HUES64 (cell line): ENCODE measurements at regions not wholly inside any gene's neighbourhood (a gene's known extent, or its start where the extent isn't known, plus 50 kb on each side); places are given as distances from the start of the nearest gene placed in this dataset.
"Not testable (repeated sequence)": the region's sequence is repeated elsewhere in the genome, so short reads cannot be mapped to it uniquely, and the experiment has no call there.

Experiments
- H3K27ac ChIP-seq: 2 replicates; pipeline ENCODE4 v1.7.0; 2013; ENCODE audit warnings: low read depth, low read length, inconsistent platforms
- H3K27me3 ChIP-seq: 2 replicates; pipeline ENCODE4 v1.6.1; 2013; ENCODE audit warnings: mild to moderate bottlenecking, low read length; ENCODE audit not compliant: insufficient read depth
- H3K36me3 ChIP-seq: 2 replicates; pipeline ENCODE4 v1.6.1; 2013; ENCODE audit warnings: mild to moderate bottlenecking, low read length; ENCODE audit not compliant: insufficient read depth
- H3K4me1 ChIP-seq: 2 replicates; pipeline ENCODE4 v1.6.1; 2013; ENCODE audit warnings: mild to moderate bottlenecking, low read length, moderate library complexity; ENCODE audit not compliant: insufficient read depth
- H3K4me3 ChIP-seq: 2 replicates; pipeline ENCODE4 v1.5.1; 2013; ENCODE audit warnings: mild to moderate bottlenecking, low read length, moderate library complexity
- H3K9ac ChIP-seq: 2 replicates; pipeline ENCODE4 v1.6.1; 2013; ENCODE audit warnings: mild to moderate bottlenecking, low read depth, low read length
- H3K9me3 ChIP-seq: 2 replicates; pipeline ENCODE4 v1.6.1; 2013; ENCODE audit warnings: low read depth, low read length; ENCODE audit not compliant: insufficient read depth
- WGBS: fragments of 150-250, 120-280 bp; methylation state at CpG from one replicate; pipeline ENCODE4 v1.1.7; 2013; ENCODE audit warnings: missing lambda C conversion rate; 5-methylcytosine and 5-hydroxymethylcytosine counted together

DNA sequence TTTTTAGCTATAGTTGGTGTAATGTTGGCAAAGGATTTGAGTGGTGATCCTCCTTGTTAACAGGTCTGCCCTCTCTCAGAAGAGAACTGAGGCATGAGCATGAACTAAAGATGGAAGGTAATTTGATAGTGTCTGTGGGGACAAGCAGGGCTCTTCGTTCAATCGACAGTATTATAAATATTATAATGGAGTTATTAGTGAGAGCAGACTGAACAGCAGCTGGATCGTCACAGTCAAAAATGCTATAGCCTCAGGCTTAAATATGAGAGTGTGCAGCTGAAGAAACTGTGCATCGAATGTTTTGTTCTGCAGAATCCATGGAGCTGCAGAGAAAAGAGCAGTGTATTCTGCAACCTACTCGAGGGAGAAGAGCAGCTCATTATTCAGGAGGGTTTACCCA lies 757.3 kb downstream of the DNAH5 start:
- H3K9ac ChIP-seq: no peak overlapping the region
- H3K27me3 ChIP-seq: no peaks in the 10 kb centered on the region
- H3K4me1 ChIP-seq: peaks cover 3% of the 10 kb centered on the region; the same call in 1 of the 2 replicates
- no peaks in the 10 kb centered on the region for H3K9me3 ChIP-seq
- no peaks in the 10 kb centered on the region for H3K36me3 ChIP-seq
- no peak overlapping the region for H3K4me3 ChIP-seq
- 94% methylated on average over 5 of the region's 5 CpGs for WGBS
- H3K27ac ChIP-seq: no peak overlapping the region

DNA sequence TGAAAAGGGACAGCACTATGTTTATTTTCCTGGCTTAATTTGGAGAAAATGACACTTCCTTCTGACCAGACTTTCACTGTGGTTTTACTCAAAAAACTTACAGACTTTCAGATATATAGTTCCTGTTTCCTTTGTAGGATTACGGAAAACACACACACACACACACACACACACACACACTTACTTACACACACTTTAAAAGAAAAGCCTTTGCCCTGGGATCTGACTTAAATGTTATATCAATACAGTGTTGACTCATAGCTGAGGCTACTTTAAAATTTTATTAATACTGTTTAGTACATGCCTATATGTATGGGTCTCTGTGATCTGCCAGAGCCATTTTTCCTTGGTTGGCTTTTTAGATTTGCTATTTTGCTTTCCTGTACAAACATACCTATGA lies 758.3 kb downstream of the DNAH5 start:
- no peaks in the 10 kb centered on the region for H3K9me3 ChIP-seq
- H3K4me1 ChIP-seq: peaks cover 3% of the 10 kb centered on the region; the same call in 1 of the 2 replicates
- no peak overlapping the region for H3K27ac ChIP-seq
- 100% methylated on average over 1 of the region's 1 CpG for WGBS
- no peak overlapping the region for H3K9ac ChIP-seq
- H3K27me3 ChIP-seq: no peaks in the 10 kb centered on the region
- no peak overlapping the region for H3K4me3 ChIP-seq
- no peaks in the 10 kb centered on the region for H3K36me3 ChIP-seq

DNA sequence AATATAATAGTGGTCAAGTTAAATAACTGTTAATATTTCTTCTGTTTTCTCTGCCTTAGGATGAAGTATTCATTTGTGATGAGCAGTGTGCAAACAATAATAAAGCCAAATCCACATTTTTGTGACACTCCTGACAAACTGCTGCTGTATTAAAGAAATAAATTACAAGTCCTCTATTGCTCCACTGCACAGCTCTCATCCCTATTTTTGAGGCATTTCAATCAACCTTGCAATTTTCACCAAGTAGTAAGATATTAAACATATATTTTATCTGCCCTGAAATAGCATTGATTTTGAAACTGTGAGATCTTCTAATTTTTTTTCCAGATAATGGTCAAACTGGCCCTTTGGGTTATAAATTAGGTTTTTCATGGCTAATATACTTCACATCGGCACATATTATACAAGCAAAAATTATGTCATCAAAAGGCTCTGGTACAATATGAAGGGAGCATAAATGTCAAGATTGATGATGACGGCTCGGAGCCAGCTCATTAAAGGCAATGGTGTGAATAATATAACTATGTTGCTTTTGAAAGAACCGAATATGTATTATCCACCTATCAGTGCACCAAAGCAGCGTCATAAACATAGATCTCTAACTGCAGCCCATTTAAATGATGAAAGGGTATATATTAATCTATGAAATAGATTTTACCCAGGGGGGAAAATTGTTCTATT lies 764.9 kb downstream of the DNAH5 start:
- Histone ChIP-seq H3K36me3 (no peaks in the 10 kb centered on the region), H3K27me3 (no peaks in the 10 kb centered on the region), H3K9ac (no peak overlapping the region), H3K4me1 (no peaks in the 10 kb centered on the region), H3K27ac (no peak overlapping the region), H3K9me3 (no peaks in the 10 kb centered on the region), H3K4me3 (no peak overlapping the region)
- 97% methylated on average over 2 of the region's 5 CpGs for WGBS

DNA sequence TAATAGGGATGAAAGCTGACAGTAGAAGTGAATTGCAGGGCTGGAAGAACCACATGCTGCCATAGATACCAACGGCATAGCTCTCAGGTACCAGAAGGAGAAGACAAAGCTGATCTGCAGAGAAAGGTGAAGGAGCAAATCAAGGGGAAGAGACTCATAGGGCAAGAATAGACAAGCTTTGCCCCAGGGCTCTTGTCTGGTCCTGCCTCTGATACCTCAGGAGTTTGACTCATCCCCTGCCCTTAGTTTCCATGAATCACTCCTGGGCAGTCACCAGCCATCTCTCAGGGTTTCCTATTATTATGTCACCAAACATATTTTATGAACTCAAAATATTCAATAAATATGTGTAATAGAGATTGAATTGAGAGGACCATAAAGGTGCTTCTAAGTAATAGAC lies 800.9 kb downstream of the DNAH5 start:
- no peak overlapping the region for H3K4me3 ChIP-seq
- H3K36me3 ChIP-seq: no peaks in the 10 kb centered on the region
- H3K27me3 ChIP-seq: no peaks in the 10 kb centered on the region
- WGBS: 95% methylated on average over 1 of the region's 1 CpG
- H3K9ac ChIP-seq: no peak overlapping the region
- H3K4me1 ChIP-seq: no peaks in the 10 kb centered on the region
- no peak overlapping the region for H3K27ac ChIP-seq
- no peaks in the 10 kb centered on the region for H3K9me3 ChIP-seq

DNA sequence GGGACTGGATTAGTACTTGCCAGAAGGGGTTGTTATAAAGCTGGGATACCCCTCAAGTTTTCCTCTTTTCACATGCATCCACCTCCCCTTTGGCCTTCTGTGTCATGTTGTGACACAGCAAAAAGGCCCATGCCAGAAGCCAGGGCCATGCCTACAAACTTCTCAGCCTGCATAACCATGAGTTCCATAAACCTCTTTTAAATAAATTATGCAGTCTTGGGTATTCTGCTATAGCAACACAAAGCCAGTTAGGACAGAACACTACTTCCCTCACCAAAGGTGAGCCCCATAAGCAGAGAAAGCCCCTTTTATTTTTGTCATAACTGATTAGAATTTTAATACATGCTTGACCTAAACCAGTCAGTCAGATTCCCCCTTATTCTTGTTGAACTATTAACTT lies 801.3 kb downstream of the DNAH5 start:
- H3K4me3 ChIP-seq: no peak overlapping the region
- H3K9me3 ChIP-seq: no peaks in the 10 kb centered on the region
- H3K27ac ChIP-seq: no peak overlapping the region
- H3K27me3 ChIP-seq: no peaks in the 10 kb centered on the region
- H3K4me1 ChIP-seq: no peaks in the 10 kb centered on the region
- H3K9ac ChIP-seq: no peak overlapping the region
- no peaks in the 10 kb centered on the region for H3K36me3 ChIP-seq

DNA sequence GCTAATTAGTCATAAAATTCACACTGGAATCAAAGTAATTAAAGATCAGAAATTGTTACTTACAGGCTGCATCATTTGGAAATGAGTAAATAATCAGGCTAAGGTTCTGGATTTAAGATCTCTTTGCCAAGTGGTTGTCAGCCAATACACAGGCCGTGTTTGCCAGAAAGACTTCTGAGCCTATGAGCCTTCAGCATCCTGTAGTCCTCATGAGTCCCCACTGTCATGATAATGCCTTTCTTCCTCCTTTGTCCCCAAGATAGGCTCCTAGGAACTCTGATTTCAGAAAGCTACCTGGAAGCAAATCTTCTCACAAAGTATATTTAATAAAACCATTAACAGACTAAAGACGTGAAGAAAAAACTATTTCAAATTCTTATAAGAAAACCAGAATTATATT lies 810.5 kb downstream of the DNAH5 start:
- 73% methylated on average over 1 of the region's 2 CpGs for WGBS
- no peak overlapping the region for H3K27ac ChIP-seq

DNA sequence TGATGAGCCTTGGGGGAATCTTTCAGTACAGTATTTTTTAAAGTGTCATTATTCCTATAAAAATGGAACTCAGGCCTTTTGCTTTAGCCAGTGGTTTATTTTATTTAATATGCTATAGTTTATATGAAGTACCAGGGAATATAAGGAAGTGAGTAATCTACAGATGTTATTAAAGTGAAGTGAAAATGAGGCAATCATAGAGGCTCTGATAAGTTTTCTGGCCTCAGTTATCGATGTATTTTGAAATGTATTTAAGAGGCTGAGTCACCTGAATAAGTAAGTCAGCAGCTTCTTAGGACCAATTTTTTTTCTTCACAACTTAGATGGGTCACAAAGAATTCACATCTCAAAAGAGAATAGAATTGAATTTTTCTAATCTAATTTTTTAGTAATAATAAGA lies 829.0 kb downstream of the DNAH5 start:
- Histone ChIP-seq H3K4me1 (no peaks in the 10 kb centered on the region), H3K27ac (no peak overlapping the region), H3K36me3 (no peaks in the 10 kb centered on the region), H3K4me3 (no peak overlapping the region), H3K9ac (no peak overlapping the region), H3K9me3 (no peaks in the 10 kb centered on the region), H3K27me3 (no peaks in the 10 kb centered on the region)
- WGBS: 89% methylated on average over 1 of the region's 1 CpG

More for the DNA sequence above, 810.5 kb downstream of the DNAH5 start:
- Histone ChIP-seq H3K27me3 (no peaks in the 10 kb centered on the region), H3K4me3 (no peak overlapping the region), H3K4me1 (0 out of 2 replicates have a peak, but pooled peaks cover 3% of the 10 kb centered on the region), H3K36me3 (no peaks in the 10 kb centered on the region), H3K9ac (no peak overlapping the region), H3K9me3 (no peaks in the 10 kb centered on the region)

DNA sequence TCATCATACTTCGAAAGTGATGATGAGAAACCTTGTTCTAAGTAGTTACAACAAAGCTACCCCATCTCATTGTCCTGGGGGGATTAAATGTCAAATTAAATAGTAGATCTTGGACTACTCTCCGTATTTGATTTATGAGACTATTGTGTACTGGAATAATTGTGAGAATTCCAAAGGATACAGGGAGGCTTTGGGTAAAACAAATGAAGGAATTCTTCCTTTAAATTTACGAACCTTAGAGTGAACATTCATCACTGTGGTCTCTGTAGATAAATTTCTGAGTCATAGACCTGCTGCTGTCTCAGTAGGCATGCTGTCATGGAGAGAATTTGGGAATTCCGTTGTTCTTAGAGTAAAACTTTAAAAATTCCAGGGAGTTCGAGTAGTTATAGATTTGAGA lies 836.2 kb downstream of the DNAH5 start:
- 97% methylated on average over 5 of the region's 5 CpGs for WGBS
- Histone ChIP-seq H3K27me3 (no peaks in the 10 kb centered on the region), H3K4me1 (no peaks in the 10 kb centered on the region), H3K9me3 (no peaks in the 10 kb centered on the region), H3K27ac (no peak overlapping the region), H3K4me3 (no peak overlapping the region), H3K36me3 (no peaks in the 10 kb centered on the region), H3K9ac (no peak overlapping the region)

DNA sequence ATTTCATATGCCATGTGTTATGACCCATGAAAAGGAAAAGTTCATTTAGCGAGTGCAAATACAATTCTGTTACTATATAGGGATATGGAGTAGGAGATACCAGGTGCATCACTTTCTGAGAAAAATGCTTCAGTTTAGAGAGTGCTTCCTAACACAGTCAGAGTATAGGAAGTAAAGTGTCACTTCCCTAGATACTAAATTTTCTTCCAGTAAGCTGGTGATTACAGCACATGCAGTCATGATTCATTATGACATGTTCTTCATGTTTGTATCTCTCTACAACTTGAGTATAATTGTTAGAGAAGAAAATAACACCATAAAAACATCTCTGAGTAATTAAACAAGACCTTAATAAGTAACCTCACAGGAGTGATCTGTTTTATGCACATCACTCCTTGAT lies 837.0 kb downstream of the DNAH5 start:
- Histone ChIP-seq H3K27me3 (no peaks in the 10 kb centered on the region), H3K36me3 (no peaks in the 10 kb centered on the region), H3K9me3 (0 out of 2 replicates have a peak, but pooled peaks cover 1% of the 10 kb centered on the region), H3K27ac (no peak overlapping the region), H3K4me1 (no peaks in the 10 kb centered on the region), H3K4me3 (no peak overlapping the region), H3K9ac (no peak overlapping the region)
- 92% methylated on average over 1 of the region's 1 CpG for WGBS

DNA sequence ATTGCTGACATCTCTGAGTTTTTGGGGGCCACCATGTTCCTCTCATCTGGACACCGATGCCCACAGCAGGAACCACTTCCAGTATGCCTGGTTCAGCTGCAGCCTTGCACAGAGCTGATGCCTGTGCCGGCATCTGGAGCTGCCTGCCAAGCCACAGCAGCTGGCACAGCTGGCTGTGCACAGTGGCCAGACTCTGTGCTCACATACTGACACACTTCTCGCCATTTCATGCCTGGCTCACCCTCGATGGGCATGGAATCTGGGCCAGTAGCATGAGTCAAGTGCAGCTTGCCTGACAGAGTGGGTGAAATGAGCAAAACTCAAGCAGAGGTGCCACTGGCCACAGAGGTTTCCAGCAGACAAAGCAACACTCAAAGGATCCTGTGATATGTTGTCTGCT lies 863.4 kb downstream of the DNAH5 start:
- no peak overlapping the region for H3K4me3 ChIP-seq
- WGBS: 94% methylated on average over 4 of the region's 4 CpGs
- H3K4me1 ChIP-seq: no peaks in the 10 kb centered on the region
- no peaks in the 10 kb centered on the region for H3K27me3 ChIP-seq
- H3K36me3 ChIP-seq: no peaks in the 10 kb centered on the region
- H3K27ac ChIP-seq: no peak overlapping the region
- H3K9me3 ChIP-seq: peaks cover 12% of the 10 kb centered on the region
- H3K9ac ChIP-seq: no peak overlapping the region

DNA sequence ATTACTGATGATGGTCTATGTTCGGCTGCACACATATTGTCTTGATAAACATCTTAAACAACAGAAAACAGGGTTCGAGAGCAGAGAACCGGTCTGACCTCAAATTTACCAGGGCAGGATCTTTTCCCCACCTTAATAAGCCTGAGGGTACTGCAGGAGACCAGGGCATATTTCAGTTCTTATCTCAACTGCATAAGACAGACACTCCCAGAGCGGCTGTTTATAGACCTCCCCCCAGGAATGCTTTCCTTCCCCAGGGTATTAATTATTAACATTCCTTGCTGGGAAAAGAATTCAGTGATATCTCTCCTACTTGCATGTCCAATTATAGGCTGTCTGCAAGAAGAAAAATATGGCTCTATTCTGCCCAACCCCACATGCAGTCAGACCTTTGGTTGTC lies 871.6 kb downstream of the DNAH5 start:
- H3K27me3 ChIP-seq, H3K36me3 ChIP-seq, H3K4me1 ChIP-seq, H3K4me3 ChIP-seq, H3K27ac ChIP-seq, H3K9ac ChIP-seq: not testable (repeated sequence)
- peaks cover 29% of the 10 kb centered on the region for H3K9me3 ChIP-seq
- WGBS: 98% methylated on average over 4 of the region's 4 CpGs

DNA sequence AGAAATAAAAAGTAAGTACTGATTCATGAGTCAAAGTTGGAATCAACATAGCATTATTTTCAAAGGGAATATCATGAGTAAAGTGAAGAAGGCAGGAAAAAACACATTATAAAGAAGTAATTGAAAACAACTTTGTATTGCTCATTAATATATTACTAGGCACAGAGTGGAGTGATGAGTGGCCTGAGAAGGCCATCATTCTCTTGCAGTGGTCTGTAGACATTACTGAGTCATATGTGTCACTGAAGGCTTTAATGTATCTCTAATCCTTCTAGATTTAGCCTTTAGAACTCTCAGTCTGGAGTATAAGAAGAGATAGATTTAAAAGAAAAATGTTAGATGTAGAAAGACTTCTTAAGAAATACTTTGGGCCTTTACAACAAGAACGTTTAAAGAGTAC lies 881.4 kb downstream of the DNAH5 start:
- Histone ChIP-seq H3K4me3 (no peak overlapping the region), H3K9me3 (no peaks in the 10 kb centered on the region), H3K9ac (no peak overlapping the region), H3K36me3 (no peaks in the 10 kb centered on the region), H3K27me3 (no peaks in the 10 kb centered on the region), H3K27ac (no peak overlapping the region), H3K4me1 (no peaks in the 10 kb centered on the region)
- 100% methylated on average over 1 of the region's 1 CpG for WGBS
